Activated CD8-positive, alpha-beta T cell treated with anti-CD3 and anti-CD28 coated beads for 36 hours (primary cell): ENCODE measurements at regions not wholly inside any gene's neighbourhood (a gene's known extent, or its start where the extent isn't known, plus 50 kb on each side); places are given as distances from the start of the nearest gene placed in this dataset.

Experiments
- ATAC-seq: fragments of 200-7000 bp; cut with Tn5 transposase; one replicate; pipeline ENCODE4 v1.10.0; 2021; ENCODE audit warnings: mild to moderate bottlenecking, moderate library complexity
- CTCF ChIA-PET: fragments of 350-600 bp; sonication (Branson Sonifier 250); formaldehyde crosslinking; loops from one replicate; lab custom pipeline; 2021; ENCODE audit warnings: antibody characterized with exemption; lab: Charles Lee
- POLR2A ChIA-PET: fragments of 350-600 bp; sonication (Branson Sonifier 250); formaldehyde crosslinking; loops from one replicate; lab custom pipeline; 2021; ENCODE audit warnings: antibody characterized with exemption; lab: Charles Lee
- DNase-seq: peaks from one replicate; pipeline ENCODE4 v3.0.0-alpha.2; 2020
- H3K27ac Mint-ChIP-seq: one replicate; pipeline ENCODE4 v1.8.0; 2021; ENCODE audit warnings: mild to moderate bottlenecking, mixed read lengths
- H3K27me3 Mint-ChIP-seq: one replicate; pipeline ENCODE4 v1.8.0; 2021; ENCODE audit warnings: mixed read lengths
- H3K36me3 Mint-ChIP-seq: one replicate; pipeline ENCODE4 v1.8.0; 2021; ENCODE audit warnings: low read depth, mixed read lengths
- H3K4me1 Mint-ChIP-seq: one replicate; pipeline ENCODE4 v1.8.0; 2021; ENCODE audit warnings: low read depth, mixed read lengths
- H3K4me3 Mint-ChIP-seq: one replicate; pipeline ENCODE4 v1.8.0; 2021; ENCODE audit warnings: mild to moderate bottlenecking, moderate library complexity, mixed read lengths
- H3K9me3 Mint-ChIP-seq: one replicate; pipeline ENCODE4 v1.8.0; 2021; ENCODE audit warnings: mixed read lengths
- CTCF ChIP-seq: fragments of 200-600 bp; IDR thresholded peaks from one replicate; pipeline ENCODE4 v1.8.0; 2022; ENCODE audit warnings: antibody characterized with exemption, mild to moderate bottlenecking
- intact Hi-C: fragments of 100-400 bp; cut with micrococcal nuclease; formaldehyde crosslinking; loops from one replicate; pipeline ENCODE4 v1.10.0; 2022

GRCh38 chr3:21159543-21159906 is 591.5 kb downstream of the ZNF385D start:
- POLR2A ChIA-PET, result no interaction called here
- ATAC-seq (no peak), DNase-seq (no peak)
- Mint-ChIP-seq H3K4me3 (no peak overlapping the region), H3K36me3 (no peaks in the 10 kb centered on the region), H3K4me1 (no peaks in the 10 kb centered on the region), H3K9me3 (peaks cover 6% of the 10 kb centered on the region), H3K27me3 (no peaks in the 10 kb centered on the region), H3K27ac (no peak overlapping the region)
- TF ChIP-seq CTCF, result no peak
- CTCF ChIA-PET, result interaction anchor here (1.6 kb wide), 1 partner anchor 11 kb away, joined by 6 read pairs; no protein-coding TSS in a partner anchor
- intact Hi-C loops, result no loop called here

DNA sequence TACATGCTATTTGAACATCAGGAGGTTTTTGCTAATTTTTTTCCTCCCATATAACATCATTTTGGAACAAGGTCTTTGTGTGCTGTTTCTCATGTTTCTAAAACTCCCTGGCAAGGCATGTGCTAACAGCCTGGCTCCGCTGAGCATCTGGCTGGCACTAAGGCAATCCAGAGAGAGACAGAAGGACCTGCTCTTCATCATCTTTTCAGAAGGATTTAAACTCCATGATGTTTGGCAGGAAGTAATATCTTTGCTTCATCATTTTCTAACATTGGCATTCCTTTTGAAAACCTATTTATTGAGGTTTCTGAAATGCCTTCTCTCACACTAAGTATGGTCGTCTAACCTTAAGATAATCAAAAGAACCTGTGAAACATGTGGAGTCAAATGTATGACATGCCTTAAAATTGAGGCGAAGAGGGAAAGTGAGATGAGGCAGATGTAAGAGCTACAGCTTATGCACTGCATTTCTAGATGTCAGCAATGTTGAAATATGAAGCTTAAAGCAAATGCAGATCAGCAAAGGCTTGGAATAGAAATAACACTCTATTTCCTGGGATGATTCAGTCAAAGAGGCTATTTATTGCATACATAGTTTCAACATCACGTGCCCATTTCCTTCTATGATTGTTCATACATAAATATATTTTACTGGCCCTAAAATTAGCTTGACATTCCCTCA is 592.0 kb downstream of the ZNF385D start:
- peaks cover 6% of the 10 kb centered on the region for H3K9me3 Mint-ChIP-seq
- TF ChIP-seq CTCF, result no peak
- CTCF ChIA-PET, result no interaction called here

DNA sequence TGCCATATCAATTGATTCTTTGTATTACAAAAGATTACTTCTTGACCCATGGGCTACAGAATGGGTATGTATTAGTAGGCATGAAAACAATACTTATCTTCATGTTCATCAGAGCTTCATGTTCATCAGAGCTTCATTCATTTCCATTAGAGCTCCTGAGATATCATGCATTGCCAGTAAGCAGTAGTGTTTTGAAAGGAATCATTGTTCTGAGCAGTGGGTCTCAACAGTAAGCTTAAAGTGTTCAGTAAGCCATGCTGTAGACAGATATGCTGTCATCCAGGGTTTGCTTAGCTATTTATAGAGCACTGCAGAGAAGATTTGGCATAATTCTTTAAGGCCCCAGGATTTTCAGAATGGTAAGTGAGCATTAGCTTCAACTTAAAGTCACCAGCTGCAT is 596.1 kb downstream of the ZNF385D start:
- Mint-ChIP-seq H3K27ac (no peak overlapping the region), H3K36me3 (no peaks in the 10 kb centered on the region), H3K4me3 (no peak overlapping the region), H3K9me3 (peaks cover 5% of the 10 kb centered on the region), H3K27me3 (no peaks in the 10 kb centered on the region), H3K4me1 (no peaks in the 10 kb centered on the region)
- TF ChIP-seq CTCF, result no peak
- intact Hi-C loops, result no loop called here
- DNase-seq (no peak), ATAC-seq (no peak)
- ChIA-PET CTCF (no interaction called here), POLR2A (no interaction called here)

More for the DNA sequence above, 592.0 kb downstream of the ZNF385D start:
- no peak overlapping the region for H3K27ac Mint-ChIP-seq
- no peaks in the 10 kb centered on the region for H3K27me3 Mint-ChIP-seq
- DNase-seq, result no peak
- H3K4me3 Mint-ChIP-seq, result no peak overlapping the region
- ATAC-seq, result no peak
- intact Hi-C loops, result no loop called here
- POLR2A ChIA-PET, result no interaction called here
- no peaks in the 10 kb centered on the region for H3K4me1 Mint-ChIP-seq
- H3K36me3 Mint-ChIP-seq, result no peaks in the 10 kb centered on the region

- H3K9me3 Mint-ChIP-seq, result peaks cover 3% of the 10 kb centered on the region
- no peak overlapping the region for H3K27ac Mint-ChIP-seq
- ChIA-PET POLR2A (no interaction called here), CTCF (no interaction called here)
- no peaks in the 10 kb centered on the region for H3K4me1 Mint-ChIP-seq
- intact Hi-C loops, result no loop called here
- DNase-seq (no peak), ATAC-seq (no peak)
- no peaks in the 10 kb centered on the region for H3K36me3 Mint-ChIP-seq
- no peak overlapping the region for H3K4me3 Mint-ChIP-seq
- no peak for TF ChIP-seq CTCF
- H3K27me3 Mint-ChIP-seq, result no peaks in the 10 kb centered on the region
These were observed 598.5 kb downstream of the ZNF385D start for GRCh38 chr3:21152555-21152954.

DNA sequence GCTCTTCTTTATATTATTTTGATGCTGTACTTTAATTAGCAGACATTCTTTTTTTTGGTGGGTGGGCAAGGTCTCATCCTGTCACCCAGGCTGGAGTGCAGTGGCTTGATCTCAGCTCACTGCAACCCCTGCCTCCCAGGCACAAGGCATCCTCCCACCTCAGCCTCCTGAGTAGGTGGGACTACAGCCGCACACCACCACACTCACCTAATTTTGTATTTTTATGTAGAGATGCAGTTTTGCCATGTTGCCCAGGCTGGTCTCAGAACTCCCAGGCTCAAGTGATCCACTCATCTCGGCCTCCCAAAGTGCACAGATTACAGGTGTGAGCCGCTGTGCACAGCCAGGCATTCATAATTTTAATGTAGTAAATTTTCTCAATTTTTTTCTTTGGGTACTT is 608.1 kb downstream of the ZNF385D start:
- Mint-ChIP-seq H3K36me3 (no peaks in the 10 kb centered on the region), H3K9me3 (peaks cover 5% of the 10 kb centered on the region), H3K27ac (no peak overlapping the region), H3K27me3 (no peaks in the 10 kb centered on the region), H3K4me3 (no peak overlapping the region), H3K4me1 (no peaks in the 10 kb centered on the region)
- ATAC-seq, result no peak
- intact Hi-C loops, result no loop called here
- ChIA-PET CTCF (no interaction called here), POLR2A (no interaction called here)
- no peak for DNase-seq
- no peak for TF ChIP-seq CTCF
